GM23248 (cell line): ENCODE measurements at regions not wholly inside any gene's neighbourhood (a gene's known extent, or its start where the extent isn't known, plus 50 kb on each side); places are given as distances from the start of the nearest gene placed in this dataset.

Experiments
- EZH2 ChIP-seq: fragments of 200-600 bp; sonication (generic); IDR thresholded peaks from 2 replicates; pipeline ENCODE4 v1.6.1; 2018; ENCODE audit warnings: antibody characterized with exemption, mild to moderate bottlenecking; ENCODE audit not compliant: insufficient read depth, poor library complexity, severe bottlenecking
- EZH2phosphoT487 ChIP-seq: fragments of 200-600 bp; sonication (generic); IDR thresholded peaks from 2 replicates; pipeline ENCODE4 v1.6.1; 2018; ENCODE audit warnings: antibody characterized with exemption, moderate library complexity, mild to moderate bottlenecking, low read depth; ENCODE audit not compliant: insufficient read depth

- TF ChIP-seq EZH2 (no peak), EZH2phosphoT487 (no peak)
Measured at GRCh38 chr4:38386005-38386551, 277.9 kb upstream of the KLF3 start.
